ENCODE measurements at regions not wholly inside any gene's neighbourhood (a gene's known extent, or its start where the extent isn't known, plus 50 kb on each side); places are given as distances from the start of the nearest gene placed in this dataset.

DNA sequence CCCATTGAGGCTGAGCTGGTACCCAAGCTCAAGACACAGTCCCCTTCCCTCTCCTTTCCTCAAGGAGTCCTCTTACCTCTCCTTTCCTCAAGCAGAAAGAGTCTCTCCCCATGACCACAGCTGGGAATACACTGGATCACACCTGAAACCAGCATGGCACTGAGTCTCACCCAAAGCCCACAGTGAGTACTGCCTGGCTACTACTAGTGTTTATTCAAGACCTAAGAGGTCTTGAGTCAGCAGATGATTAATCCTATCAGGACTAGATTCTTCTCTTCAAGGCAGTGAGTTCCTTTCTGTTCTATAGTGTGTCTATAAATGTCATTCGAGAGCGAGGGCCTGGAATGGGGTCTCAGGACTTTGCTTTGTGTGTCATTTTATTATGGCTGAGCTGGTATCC, 111.4 kb downstream of the METTL4 start:
- no peak for TF ChIP-seq FOXJ3 (CRISPR knock-in tag; IDR thresholded peaks at IDR 0.05)
- no peak for TF ChIP-seq RCOR1 (IDR thresholded peaks at IDR 0.05; ENCODE audit: low read length)

Data from SK-N-SH (cell line).